Lung microvascular endothelial cell (primary cell): ENCODE measurements at regions not wholly inside any gene's neighbourhood (a gene's known extent, or its start where the extent isn't known, plus 50 kb on each side); places are given as distances from the start of the nearest gene placed in this dataset.
"Not testable (repeated sequence)": the region's sequence is repeated elsewhere in the genome, so short reads cannot be mapped to it uniquely, and the experiment has no call there.

Experiments used
- DNase-seq, 2 donors: peaks; one replicate each; pipeline versions ENCODE4 v3.0.0 to v3.0.0-alpha.2; 2010; ENCODE audit warnings: low read depth in 2 of 2

DNA sequence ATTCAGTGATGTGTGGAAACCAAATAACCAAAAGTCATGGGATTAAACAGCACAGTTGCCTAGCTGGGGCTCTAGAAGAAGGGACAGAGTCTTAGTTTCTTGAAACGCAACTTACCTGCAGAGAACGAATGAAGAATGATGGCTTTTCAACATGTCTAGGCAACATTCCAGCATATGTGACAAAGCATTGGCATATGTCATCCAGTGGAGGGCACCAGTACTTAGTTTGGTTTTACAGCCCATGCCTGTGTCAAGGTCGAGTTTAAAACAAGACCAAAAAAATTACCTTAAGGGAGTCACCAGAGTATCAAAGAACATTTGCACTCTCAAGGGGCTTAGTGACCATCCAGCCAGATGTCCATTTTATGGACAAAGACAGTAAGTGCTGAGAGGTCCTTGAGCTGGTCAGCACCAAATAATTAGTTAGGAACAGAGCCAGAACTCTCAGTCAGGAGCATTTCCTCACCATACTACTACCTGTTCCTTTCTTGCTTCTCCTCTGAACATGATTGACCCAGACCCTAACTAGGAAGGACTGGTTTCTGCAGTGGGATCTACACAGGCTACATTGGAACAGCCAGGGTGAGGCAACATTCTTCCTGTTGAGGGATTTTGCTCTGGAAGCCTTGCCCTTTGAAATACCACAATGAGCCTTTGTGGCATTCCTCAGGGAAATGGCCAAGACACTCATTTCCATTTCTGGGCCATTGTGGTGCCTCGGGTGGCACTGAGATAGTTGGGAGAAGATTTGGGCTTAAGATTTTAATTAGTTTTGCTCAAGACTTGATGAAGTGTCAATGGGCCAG is 75.4 kb upstream of the ANKH start:
- DNase-seq, result peak; percentile 33 to 55

DNA sequence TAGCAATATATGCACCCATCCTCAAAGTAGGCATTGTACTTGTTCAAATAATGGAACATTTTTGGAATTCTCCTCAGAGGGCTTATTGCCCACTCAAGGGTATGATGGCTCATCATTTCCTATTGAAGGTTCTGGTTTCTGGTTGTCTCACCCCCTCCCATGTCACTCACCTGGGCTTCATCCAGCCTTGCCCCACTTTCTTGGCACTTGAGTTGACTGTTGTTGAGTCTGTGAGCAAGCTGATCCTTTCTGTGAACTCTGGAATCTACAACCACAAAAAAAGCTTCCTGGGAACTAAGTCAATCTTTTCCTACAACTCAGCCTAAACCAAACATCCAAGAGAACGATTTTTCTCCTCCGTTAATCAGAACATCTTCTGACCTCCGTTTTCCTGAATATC is 73.9 kb upstream of the ANKH start:
- no peak for DNase-seq

DNA sequence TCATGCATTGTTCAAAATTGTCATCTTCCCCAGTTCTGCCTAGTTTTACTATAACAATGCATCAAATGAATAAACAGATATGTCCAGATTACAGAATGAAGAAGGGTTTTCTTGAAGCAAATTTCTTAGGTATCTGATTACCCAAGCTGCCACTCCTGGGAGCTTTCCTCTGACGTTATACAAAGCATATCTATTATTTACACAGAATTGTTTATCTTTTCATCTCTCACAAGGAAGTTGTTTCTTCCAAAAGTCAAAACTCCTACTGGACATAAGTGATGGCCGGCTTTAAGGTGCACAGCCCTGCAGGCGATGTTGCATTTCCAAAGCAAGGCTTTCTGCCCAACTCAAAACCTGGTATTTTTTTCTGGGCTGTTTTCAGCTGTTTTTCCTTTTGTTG is 73.4 kb upstream of the ANKH start:
- DNase-seq, result no peak

DNA sequence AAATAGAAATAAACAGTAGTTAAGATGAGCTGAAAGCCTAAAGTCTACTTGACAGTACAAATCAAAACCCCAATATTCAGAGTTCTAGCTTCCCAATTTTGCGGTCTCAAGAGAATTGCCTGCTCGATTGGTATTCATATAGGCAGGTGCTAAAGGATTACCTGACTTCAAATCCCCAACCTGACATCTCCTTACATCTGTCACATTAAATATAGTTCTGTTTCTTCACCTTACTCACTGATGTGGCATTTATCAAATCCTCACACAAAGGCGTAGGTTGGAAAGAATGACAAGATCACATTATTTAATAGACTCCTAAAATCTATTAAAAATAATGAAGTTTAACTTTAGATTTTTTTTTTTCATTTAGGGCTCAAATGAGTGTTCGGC is 72.8 kb upstream of the ANKH start:
- DNase-seq, result no peak

DNA sequence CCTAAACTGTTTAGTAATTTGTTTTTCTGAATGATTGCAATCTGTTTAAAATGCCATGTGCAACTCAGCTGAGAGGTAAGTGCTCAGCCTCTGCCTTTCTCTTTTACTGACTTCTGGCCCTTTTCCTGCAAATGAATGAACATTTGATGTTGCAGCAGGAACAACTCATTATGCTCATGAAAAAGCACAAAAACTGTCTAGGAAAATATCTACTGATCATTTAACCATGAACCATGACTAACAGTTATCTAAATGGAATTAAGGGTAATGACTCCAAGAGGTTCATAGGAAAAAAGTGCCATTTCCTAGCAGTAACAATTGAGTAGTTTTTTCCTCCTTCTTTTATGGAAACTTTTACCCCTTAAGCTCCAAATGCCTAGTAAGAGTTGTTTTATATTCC is 70.6 kb upstream of the ANKH start:
- DNase-seq, result no peak

DNA sequence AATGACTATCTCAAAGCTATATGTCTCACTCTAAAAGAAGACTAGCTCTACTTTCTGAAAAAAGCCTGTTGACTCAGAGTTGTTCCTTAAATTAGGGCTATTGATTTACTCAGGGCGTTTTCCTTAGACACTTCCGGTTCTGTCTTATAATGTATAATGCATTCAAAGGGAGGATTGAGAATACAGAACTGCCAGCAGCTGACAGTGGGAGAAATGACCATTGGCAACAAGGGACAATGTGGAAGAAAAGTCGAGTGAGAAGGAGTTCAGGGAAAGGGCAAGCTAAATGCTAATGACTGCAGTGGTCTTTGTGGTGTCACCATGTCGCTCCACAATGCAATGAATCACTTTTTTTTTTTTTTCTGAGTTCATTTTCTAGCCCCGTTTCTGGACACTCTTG is 65.7 kb upstream of the ANKH start:
- DNase-seq, result peak in 1 of 2 donors; percentile 16

DNA sequence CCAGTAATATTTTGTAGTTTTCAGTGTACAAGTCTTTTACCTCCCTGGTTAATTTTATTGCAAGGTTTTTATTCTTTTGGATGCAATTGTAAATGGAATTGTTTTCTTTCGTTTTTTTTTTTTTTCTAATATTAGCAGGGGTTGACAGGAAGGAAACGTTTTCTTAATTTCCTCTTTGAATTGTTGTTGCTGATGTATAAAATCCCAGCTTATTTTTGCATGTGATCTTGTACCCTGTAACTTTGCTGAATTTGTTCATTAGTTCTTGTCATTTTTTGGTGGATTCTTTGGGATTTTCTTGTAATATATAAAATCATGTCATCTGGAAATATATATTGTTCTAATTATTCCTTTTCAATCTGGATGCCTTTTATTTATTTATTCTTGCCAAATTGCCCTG is 65.0 kb upstream of the ANKH start:
- peak in 1 of 2 donors; percentile 32 for DNase-seq

DNA sequence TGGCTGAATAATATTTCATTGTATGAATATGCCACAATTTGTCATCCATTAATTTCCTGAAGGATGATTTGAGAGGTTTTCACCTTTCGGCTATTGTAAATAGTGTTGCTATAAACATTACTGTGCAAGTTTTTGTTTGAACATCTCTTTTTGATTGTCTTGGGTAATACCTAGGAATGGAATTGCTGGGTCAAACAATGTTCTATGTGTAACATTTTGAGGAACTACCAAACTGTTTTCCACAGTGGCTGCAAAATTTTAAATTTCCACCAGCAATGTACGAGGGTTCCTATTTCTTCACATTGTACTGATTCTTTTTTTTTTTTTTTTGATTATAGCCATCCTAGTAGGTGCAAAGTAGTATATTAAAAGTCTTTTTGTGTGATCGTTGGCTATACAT is 63.8 kb upstream of the ANKH start:
- no peak for DNase-seq

DNA sequence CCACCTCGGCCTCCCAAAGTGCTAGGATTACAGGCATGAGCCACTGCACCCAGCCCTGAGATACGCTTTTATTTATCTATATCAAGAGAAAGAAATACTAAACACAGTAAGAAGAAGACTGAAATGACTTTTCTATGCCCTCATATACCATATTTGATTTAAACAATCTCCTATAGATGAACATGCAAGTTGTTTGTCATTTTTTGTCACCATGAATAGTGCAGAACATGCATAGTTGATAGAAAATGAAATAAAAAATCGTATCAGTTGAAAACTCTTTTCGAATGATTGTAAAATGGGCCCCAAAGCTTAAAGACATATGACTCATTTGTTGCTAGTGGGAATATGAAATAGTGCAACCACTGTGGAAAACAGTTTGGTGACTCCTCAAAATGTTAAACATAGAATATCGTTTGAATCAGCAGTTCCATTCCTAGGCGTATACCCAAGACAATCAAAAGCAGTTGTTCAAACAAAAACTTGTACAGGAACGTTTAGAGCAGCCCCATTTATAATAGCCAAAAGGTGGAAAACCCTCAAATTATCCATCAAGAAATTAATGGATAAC is 61.4 kb upstream of the ANKH start:
- no peak for DNase-seq

DNA sequence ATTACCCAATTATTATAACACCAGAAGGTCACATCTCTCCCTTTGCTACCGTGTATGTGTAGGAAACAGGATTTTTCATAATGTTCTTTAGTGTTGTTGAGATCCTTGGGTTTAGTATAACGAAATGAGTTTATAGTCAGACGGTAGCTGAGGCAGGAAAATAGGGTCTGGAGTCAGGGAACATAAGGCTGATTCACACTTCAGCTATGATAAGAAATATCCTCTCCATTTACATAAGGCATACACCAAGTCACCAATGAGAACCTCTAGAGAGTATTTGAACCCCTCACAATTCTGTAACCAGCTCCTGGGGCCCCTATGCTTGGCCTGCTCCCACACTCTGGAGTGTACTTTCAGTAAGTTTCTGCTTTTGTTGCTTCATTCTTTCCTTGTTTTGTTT is 58.9 kb upstream of the ANKH start:
- no peak for DNase-seq

DNA sequence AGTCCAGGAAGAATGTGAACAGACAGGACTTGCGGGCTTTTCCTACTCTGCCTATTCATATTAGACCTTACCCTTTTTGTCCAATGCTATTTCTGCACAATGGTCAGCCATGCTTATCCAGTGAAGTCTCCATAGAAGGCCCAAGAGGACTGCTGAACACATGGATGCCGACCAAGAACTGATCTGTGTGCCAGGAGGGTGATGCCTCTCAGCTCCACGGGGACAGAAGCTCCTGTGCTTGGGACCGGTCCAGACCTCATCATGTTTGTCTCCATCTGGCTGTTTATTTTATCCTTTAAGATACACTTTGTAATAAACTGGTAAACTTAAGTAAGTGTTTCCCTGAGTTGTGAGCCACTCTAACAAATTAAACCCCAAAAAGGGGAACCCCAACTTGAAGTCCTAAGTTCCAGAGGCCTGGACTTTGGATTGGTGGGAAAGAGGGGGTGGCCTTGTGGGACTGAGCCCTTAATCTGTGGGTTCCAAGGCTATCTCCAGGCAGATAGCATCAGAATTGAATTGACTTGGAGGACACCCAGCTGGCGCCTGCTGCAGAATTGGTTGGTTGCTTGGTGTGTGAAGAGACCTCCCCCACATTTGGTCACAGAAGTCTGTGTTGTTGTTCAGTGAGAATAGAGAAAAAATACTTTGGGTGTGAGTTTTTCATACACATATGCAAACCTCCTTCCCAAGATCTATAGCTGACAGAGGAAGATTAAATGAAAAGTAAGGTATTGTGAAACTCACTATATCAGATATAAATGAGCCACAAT is 57.9 kb upstream of the ANKH start:
- DNase-seq, result no peak

DNA sequence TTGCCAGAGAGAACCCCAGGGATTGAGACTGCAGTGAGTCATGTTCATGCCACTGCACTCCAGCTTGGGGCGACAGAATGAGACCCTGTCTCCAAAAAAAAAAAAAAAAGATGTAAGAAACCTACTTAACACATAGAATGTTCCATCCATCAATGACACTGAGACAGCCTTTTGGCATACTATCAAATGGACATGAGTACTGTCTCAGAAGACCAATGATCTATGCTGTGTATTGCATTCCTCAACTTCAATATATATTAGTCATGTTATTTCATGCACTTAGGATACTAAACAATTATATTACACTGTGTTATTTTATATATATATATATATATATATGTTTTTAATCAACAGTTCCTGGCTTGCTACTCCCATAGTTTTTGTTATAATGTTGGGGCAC is 57.1 kb upstream of the ANKH start:
- peak in 1 of 2 donors; percentile 48 for DNase-seq

DNA sequence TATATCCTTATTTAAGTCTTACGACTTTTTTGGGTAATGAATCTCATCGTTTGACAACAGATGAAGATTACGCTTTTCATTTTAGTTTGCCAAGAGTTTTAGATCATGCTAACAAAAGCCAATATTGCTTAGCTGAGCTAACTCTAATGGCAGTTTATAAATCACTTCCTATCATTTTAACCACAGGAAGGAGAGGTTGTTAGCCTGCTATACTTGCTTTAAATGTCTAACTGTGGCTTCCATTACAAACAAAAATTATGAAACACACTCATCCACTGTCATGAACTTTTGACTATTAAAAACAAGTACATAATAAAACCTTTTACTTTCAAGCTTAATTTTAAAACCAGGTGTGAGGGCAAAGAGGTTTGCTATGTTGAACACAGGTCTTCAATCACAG is 53.7 kb upstream of the ANKH start:
- DNase-seq, result peak; percentile 22 to 48

DNA sequence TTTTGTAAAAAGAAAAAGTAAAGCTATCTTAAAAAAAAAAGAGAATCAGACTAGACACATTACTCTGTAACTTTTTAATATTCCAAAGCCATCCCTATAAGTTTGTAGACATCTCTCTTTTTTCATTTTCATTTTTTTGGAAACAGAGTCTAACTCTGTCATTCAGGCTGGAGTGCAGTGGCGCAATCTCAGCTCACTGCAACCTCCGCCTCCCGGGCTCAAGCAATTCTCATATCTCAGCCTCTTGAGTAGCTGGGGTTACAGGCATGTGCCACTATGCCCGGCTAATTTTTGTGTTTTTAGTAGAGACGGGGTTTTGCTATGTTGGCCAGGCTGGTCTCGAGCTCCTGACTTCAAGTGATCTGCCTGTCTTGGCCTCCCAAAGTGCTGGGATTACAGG is 51.4 kb upstream of the ANKH start:
- DNase-seq, result not testable (repeated sequence)

DNA sequence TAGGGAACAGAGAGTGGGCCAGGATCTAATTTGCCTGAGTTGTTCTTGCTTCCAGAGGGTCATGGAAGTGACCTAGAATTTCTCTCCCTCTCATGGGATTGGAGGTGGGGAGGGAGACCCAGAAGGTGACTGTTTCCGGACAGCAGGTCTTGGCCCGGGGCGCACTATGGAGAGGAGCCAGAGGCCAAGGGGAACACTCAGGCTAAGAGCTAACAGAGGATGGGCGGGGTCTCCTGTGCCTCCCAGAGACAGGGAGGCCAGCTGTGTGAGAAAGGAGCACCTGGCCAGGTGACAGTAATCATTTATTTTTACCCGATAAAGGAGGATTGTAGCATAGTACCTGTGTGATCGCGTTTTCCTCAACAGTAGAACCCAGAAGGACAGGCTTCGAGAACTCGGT is 50.9 kb upstream of the ANKH start:
- no peak for DNase-seq
